GM23338 (cell line): ENCODE measurements at regions not wholly inside any gene's neighbourhood (a gene's known extent, or its start where the extent isn't known, plus 50 kb on each side); places are given as distances from the start of the nearest gene placed in this dataset.

Experiments used
- POLR2AphosphoS5 ChIP-seq: IDR thresholded peaks from 2 replicates; pipeline ENCODE4 v1.6.1; 2016; ENCODE audit warnings: antibody characterized with exemption, low read depth
- TF ChIP-seq, protein P1 (sequence below), 2 experiments: fragments of 200-600 bp in 1 of 2; sonication (generic) in 1 of 2; conservative IDR thresholded peaks; 2 replicates each; pipeline versions ENCODE4 v1.5.1 to v1.6.1; 2016 to 2017; ENCODE audit warnings: antibody characterized with exemption in 2 of 2, low read depth in 2 of 2, mild to moderate bottlenecking in 2 of 2, moderate library complexity in 1 of 2

DNA sequence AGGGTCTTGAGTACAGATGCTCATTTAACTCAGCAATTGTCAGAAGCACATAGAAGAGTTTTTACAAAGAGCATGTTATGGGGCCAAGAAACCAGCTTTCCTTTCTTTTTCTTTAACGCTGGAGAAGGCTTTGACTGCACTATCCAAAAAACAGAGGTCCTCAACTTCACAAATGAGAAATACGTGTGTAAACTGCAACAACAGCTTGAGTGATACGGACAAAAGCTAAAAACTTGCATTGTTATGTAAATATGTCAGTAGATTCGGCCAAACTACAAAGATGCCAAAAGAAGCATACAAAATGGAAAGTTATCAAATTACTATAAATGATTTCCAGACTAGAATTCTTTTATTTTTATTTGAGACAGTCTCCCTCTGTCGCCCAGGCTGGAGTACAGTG lies 62.4 kb upstream of the C10orf90 start:
- TF ChIP-seq, protein P1, sequence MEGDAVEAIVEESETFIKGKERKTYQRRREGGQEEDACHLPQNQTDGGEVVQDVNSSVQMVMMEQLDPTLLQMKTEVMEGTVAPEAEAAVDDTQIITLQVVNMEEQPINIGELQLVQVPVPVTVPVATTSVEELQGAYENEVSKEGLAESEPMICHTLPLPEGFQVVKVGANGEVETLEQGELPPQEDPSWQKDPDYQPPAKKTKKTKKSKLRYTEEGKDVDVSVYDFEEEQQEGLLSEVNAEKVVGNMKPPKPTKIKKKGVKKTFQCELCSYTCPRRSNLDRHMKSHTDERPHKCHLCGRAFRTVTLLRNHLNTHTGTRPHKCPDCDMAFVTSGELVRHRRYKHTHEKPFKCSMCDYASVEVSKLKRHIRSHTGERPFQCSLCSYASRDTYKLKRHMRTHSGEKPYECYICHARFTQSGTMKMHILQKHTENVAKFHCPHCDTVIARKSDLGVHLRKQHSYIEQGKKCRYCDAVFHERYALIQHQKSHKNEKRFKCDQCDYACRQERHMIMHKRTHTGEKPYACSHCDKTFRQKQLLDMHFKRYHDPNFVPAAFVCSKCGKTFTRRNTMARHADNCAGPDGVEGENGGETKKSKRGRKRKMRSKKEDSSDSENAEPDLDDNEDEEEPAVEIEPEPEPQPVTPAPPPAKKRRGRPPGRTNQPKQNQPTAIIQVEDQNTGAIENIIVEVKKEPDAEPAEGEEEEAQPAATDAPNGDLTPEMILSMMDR (conservative IDR thresholded peaks at IDR 0.05; ENCODE audit: low read depth in 2 of 2) = no peak
- no peak for TF ChIP-seq POLR2AphosphoS5
